ENCODE measurements at regions not wholly inside any gene's neighbourhood (a gene's known extent, or its start where the extent isn't known, plus 50 kb on each side); places are given as distances from the start of the nearest gene placed in this dataset.

- TF ChIP-seq CTCF (CRISPR knock-in tag; IDR thresholded peaks at IDR 0.05) (no peak), POLR2A (IDR thresholded peaks at IDR 0.05; ENCODE audit: insufficient read depth in 1 of 2, low read depth in 2 of 2, low read length in 2 of 2) (no peak), ZBTB1 (CRISPR knock-in tag; IDR thresholded peaks at IDR 0.05; ENCODE audit: borderline replicate concordance) (no peak), EZH2 (conservative IDR thresholded peaks at IDR 0.05; ENCODE audit: low read depth, low read length) (no peak), GTF2F1 (IDR thresholded peaks at IDR 0.05; ENCODE audit: low read length) (no peak), ZFP36 (IDR thresholded peaks at IDR 0.05; ENCODE audit: borderline replicate concordance, low read depth, low read length, partially characterized antibody) (no peak), ZFX (CRISPR knock-in tag; IDR thresholded peaks at IDR 0.05; ENCODE audit: low read depth) (no peak), TAF1 (CRISPR knock-in tag; IDR thresholded peaks at IDR 0.05) (no peak)
Observed at GRCh38 chr22:22351366-22351765, 106.8 kb downstream of the VPREB1 start.

Measured in HepG2 (cell line).